Stromal cell of bone marrow (primary cell): ENCODE measurements at regions not wholly inside any gene's neighbourhood (a gene's known extent, or its start where the extent isn't known, plus 50 kb on each side); places are given as distances from the start of the nearest gene placed in this dataset.
A peak's percentile ranks its signal among the peaks of the same experiment; 100 is the strongest.
"Not testable (repeated sequence)": the region's sequence is repeated elsewhere in the genome, so short reads cannot be mapped to it uniquely, and the experiment has no call there.

Experiments
- DNase-seq: peaks from one replicate; pipeline ENCODE4 v3.0.0-alpha.2; 2012; ENCODE audit warnings: low read depth

- no peak for DNase-seq
Observed at GRCh38 chr12:19909418-19909817, 458.9 kb upstream of the PDE3A start.

- no peak for DNase-seq
Observed at GRCh38 chr12:19910681-19911080, 457.7 kb upstream of the PDE3A start.

- DNase-seq: no peak
Observed at GRCh38 chr12:19912991-19913390, 455.3 kb upstream of the PDE3A start.

GRCh38 chr12:19915392-19916195 is 452.7 kb upstream of the PDE3A start:
- peak; percentile 39 for DNase-seq

GRCh38 chr12:19916196-19916753 is 452.1 kb upstream of the PDE3A start:
- no peak for DNase-seq

- no peak for DNase-seq
Observed at GRCh38 chr12:19916974-19917373, 451.4 kb upstream of the PDE3A start.

- DNase-seq: not testable (repeated sequence)
Observed at GRCh38 chr12:19921716-19922115, 446.6 kb upstream of the PDE3A start.

GRCh38 chr12:19922717-19923116 is 445.6 kb upstream of the PDE3A start:
- DNase-seq: no peak

GRCh38 chr12:19924360-19924759 is 444.0 kb upstream of the PDE3A start:
- DNase-seq: no peak

GRCh38 chr12:19925841-19926240 is 442.5 kb upstream of the PDE3A start:
- DNase-seq: no peak

GRCh38 chr12:19926266-19926665 is 442.1 kb upstream of the PDE3A start:
- no peak for DNase-seq

- DNase-seq: no peak
Observed at GRCh38 chr12:19927661-19928060, 440.7 kb upstream of the PDE3A start.

GRCh38 chr12:19932413-19932812 is 435.9 kb upstream of the PDE3A start:
- DNase-seq: no peak

- no peak for DNase-seq
Observed at GRCh38 chr12:19933924-19934323, 434.4 kb upstream of the PDE3A start.

GRCh38 chr12:19937161-19937560 is 431.2 kb upstream of the PDE3A start:
- no peak for DNase-seq

- no peak for DNase-seq
Observed at GRCh38 chr12:19938031-19938430, 430.3 kb upstream of the PDE3A start.

GRCh38 chr12:19938491-19938890 is 429.8 kb upstream of the PDE3A start:
- DNase-seq: no peak

GRCh38 chr12:19940267-19940666 is 428.1 kb upstream of the PDE3A start:
- no peak for DNase-seq

- no peak for DNase-seq
Observed at GRCh38 chr12:19941096-19941495, 427.2 kb upstream of the PDE3A start.

- DNase-seq: peak; percentile 73
Observed at GRCh38 chr12:19945559-19946435, 422.5 kb upstream of the PDE3A start.

GRCh38 chr12:19946550-19946949 is 421.8 kb upstream of the PDE3A start:
- peak; percentile 98 for DNase-seq

GRCh38 chr12:19947344-19947743 is 421.0 kb upstream of the PDE3A start:
- DNase-seq: no peak

GRCh38 chr12:19951664-19952063 is 416.7 kb upstream of the PDE3A start:
- DNase-seq: no peak
